Colonic mucosa (tissue), 4 donors: ENCODE measurements at regions not wholly inside any gene's neighbourhood (a gene's known extent, or its start where the extent isn't known, plus 50 kb on each side); places are given as distances from the start of the nearest gene placed in this dataset.

Source experiments
- DNase-seq: peaks from one replicate; pipeline ENCODE4 v3.0.0-alpha.2; 2020
- H3K27ac ChIP-seq: fragments of 200-600 bp; one replicate; pipeline ENCODE4 v1.8.0; 2021
- H3K27me3 ChIP-seq: fragments of 200-600 bp; one replicate; pipeline ENCODE4 v1.8.0; 2021
- H3K36me3 ChIP-seq: fragments of 200-600 bp; one replicate; pipeline ENCODE4 v1.8.0; 2021
- H3K4me1 ChIP-seq: fragments of 200-600 bp; one replicate; pipeline ENCODE4 v1.8.0; 2021; ENCODE audit warnings: mild to moderate bottlenecking
- H3K4me3 ChIP-seq: fragments of 200-600 bp; one replicate; pipeline ENCODE4 v1.8.0; 2021
- H3K9ac ChIP-seq, 2 donors: one replicate each; pipeline ENCODE4 v1.7.0; 2013; ENCODE audit warnings: control low read depth in 2 of 2, low read depth in 2 of 2, low read length in 2 of 2
- H3K9me3 ChIP-seq: fragments of 200-600 bp; one replicate; pipeline ENCODE4 v1.8.0; 2021
- intact Hi-C: fragments of 100-400 bp; cut with DNase I; formaldehyde crosslinking; loops from one replicate; pipeline ENCODE4 v1.14.1; 2022
- TF ChIP-seq, protein P1 (sequence below): fragments of 200-600 bp; IDR thresholded peaks from one replicate; pipeline ENCODE4 v1.8.0; 2022; ENCODE audit warnings: antibody characterized with exemption, mild to moderate bottlenecking
- donor health status: healthy.
- donor health status: DM: no; HTN: no; CAD: no.
- donor health status: DM: no; HTN: no; CAD: no.

DNA sequence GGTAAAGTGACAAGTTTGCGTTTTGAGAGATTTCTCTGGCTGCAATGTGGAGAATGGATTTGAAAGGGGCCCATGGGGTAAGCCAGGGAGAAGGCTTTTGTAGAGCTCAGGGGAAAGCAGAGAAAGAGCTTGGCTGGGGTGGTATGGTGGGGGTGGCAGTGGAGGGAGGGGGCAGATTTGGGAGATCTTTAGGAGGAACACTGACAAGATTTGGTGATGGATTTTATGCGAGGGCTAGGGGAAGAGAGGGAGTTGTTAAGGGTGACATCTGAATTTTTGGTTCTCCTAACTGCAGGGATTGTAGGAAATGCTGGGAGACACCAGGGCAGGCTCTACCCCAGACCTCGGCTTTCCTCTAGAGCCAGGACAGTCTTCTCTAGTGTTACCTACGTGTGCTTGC, 108.7 kb upstream of the ZNF678 start:
- Histone ChIP-seq H3K36me3 (no peaks in the 10 kb centered on the region), H3K27ac (no peak overlapping the region), H3K4me3 (no peak overlapping the region), H3K9me3 (no peaks in the 10 kb centered on the region), H3K4me1 (no peaks in the 10 kb centered on the region), H3K27me3 (no peaks in the 10 kb centered on the region), H3K9ac (no peak overlapping the region)
- TF ChIP-seq, protein P1, sequence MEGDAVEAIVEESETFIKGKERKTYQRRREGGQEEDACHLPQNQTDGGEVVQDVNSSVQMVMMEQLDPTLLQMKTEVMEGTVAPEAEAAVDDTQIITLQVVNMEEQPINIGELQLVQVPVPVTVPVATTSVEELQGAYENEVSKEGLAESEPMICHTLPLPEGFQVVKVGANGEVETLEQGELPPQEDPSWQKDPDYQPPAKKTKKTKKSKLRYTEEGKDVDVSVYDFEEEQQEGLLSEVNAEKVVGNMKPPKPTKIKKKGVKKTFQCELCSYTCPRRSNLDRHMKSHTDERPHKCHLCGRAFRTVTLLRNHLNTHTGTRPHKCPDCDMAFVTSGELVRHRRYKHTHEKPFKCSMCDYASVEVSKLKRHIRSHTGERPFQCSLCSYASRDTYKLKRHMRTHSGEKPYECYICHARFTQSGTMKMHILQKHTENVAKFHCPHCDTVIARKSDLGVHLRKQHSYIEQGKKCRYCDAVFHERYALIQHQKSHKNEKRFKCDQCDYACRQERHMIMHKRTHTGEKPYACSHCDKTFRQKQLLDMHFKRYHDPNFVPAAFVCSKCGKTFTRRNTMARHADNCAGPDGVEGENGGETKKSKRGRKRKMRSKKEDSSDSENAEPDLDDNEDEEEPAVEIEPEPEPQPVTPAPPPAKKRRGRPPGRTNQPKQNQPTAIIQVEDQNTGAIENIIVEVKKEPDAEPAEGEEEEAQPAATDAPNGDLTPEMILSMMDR, result no peak
- intact Hi-C loops, result no loop called here
- DNase-seq, result no peak

DNA sequence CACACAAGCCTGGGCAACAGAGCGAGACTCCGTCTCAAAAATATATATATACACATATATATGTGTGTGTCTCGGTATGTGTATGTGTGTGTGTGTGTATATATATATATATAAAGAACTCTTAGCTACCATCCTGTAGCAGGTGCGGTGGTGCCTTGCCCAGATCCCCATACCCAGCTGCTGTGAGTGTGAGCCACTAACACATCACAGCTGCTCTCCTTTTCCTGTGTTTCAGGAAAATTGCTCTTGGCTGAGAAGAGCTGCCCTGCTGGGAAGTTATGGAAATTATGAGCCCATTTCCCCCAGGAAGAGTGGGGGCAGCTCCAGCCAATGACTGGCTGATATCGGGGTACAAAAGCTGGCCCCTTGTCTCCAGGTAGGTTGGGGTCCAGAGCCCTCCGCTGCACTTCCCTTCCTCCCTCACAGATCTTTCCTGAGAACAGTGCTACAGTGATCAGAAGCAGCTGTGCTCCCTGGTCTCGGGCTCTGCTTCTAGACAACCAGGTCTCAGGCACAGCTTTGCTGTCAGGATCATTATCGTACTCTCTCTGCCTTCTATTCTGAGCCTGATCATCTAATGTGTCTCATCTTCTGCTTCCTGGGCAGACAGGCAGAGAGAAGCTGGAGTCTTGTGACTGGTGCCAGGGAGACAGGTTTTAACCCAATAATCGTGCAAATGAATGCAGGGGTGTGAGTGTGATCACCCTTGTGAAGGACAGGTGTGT, 109.6 kb upstream of the ZNF678 start:
- Histone ChIP-seq H3K27ac (no peak overlapping the region), H3K9me3 (no peaks in the 10 kb centered on the region), H3K36me3 (no peaks in the 10 kb centered on the region), H3K4me3 (no peak overlapping the region), H3K27me3 (no peaks in the 10 kb centered on the region), H3K9ac (no peak overlapping the region), H3K4me1 (no peaks in the 10 kb centered on the region)
- intact Hi-C loops, result no loop called here
- TF ChIP-seq, protein P1, result no peak
- no peak for DNase-seq

DNA sequence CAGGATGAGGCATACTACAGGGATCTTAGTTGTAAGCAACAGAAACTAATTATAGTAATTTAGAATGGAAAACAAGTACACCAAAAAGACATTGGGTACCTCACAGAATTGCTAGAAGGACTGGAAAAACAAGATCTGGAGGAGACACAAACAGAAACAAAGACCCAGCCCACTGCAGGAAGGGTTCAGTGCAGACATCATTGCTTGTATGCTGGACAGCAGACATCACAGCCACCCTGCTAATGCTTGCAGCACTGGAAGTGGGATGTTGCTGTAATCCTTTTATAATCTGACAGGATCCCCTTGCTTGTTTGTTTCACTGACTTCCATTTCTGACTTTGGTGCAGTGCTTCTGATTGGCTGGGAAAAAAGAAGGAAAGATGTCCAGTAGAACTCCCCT, 111.4 kb upstream of the ZNF678 start:
- Histone ChIP-seq H3K27ac (no peak overlapping the region), H3K4me3 (no peak overlapping the region), H3K9ac (no peak overlapping the region), H3K9me3 (no peaks in the 10 kb centered on the region), H3K36me3 (no peaks in the 10 kb centered on the region), H3K4me1 (no peaks in the 10 kb centered on the region), H3K27me3 (no peaks in the 10 kb centered on the region)
- intact Hi-C loops, result no loop called here
- TF ChIP-seq, protein P1, result no peak
- no peak for DNase-seq

DNA sequence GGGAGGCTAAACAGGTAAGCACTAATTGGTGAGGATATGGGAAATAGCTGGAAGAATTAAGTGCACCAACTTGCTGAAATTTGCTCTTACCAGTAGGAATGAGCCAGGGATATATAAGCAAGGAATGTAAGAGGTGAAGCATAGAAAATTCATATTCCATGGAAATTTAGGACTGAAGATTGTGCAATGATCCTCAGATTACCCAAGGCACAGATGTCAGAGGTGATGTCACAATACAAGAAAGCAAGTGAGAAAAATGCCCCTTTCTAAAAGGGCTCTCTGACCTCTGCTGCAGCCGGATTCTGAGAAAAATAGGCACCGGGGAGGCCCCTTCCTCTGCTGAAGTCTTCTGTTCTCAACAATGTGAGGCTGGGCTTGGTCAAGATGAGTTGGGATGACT, 112.3 kb upstream of the ZNF678 start:
- no peaks in the 10 kb centered on the region for H3K4me1 ChIP-seq
- H3K27me3 ChIP-seq, result no peaks in the 10 kb centered on the region
- no peak overlapping the region for H3K27ac ChIP-seq
- no peak for DNase-seq
- TF ChIP-seq, protein P1, result no peak
- no peaks in the 10 kb centered on the region for H3K36me3 ChIP-seq
- intact Hi-C loops, result no loop called here
- H3K9me3 ChIP-seq, result no peaks in the 10 kb centered on the region
- no peak overlapping the region for H3K9ac ChIP-seq
- H3K4me3 ChIP-seq, result no peak overlapping the region

DNA sequence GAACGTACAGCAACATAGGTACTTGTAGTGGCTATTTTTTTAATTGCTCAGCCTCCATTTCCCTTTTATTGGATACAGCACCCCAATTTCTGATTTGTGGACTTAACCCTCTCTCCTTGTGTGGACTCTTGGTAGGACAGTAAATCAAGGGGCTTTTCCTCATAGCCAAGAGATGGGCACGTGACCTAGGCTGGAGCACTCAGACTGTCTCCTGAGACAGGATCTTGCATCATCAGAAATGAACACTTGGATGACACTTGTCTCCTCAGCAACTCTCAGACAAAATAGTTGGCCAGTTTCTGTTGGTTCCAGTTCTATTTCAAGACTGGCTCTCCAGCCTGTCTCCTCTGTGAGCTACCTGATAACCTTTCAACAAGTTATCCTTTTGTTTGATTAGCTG, 112.9 kb upstream of the ZNF678 start:
- TF ChIP-seq, protein P1, result no peak
- no peak overlapping the region for H3K27ac ChIP-seq
- DNase-seq, result no peak
- no peak overlapping the region for H3K9ac ChIP-seq
- no peaks in the 10 kb centered on the region for H3K9me3 ChIP-seq
- no peaks in the 10 kb centered on the region for H3K27me3 ChIP-seq
- no peaks in the 10 kb centered on the region for H3K4me1 ChIP-seq
- H3K36me3 ChIP-seq, result no peaks in the 10 kb centered on the region
- intact Hi-C loops, result no loop called here
- no peak overlapping the region for H3K4me3 ChIP-seq
